Ammon's horn (tissue), 1 donor: ENCODE measurements at regions not wholly inside any gene's neighbourhood (a gene's known extent, or its start where the extent isn't known, plus 50 kb on each side); places are given as distances from the start of the nearest gene placed in this dataset.

ENCODE experiments used
- DNase-seq: peaks from one replicate; pipeline ENCODE4 v3.0.0-alpha.2; 2016; ENCODE audit warnings: low spot score

DNA sequence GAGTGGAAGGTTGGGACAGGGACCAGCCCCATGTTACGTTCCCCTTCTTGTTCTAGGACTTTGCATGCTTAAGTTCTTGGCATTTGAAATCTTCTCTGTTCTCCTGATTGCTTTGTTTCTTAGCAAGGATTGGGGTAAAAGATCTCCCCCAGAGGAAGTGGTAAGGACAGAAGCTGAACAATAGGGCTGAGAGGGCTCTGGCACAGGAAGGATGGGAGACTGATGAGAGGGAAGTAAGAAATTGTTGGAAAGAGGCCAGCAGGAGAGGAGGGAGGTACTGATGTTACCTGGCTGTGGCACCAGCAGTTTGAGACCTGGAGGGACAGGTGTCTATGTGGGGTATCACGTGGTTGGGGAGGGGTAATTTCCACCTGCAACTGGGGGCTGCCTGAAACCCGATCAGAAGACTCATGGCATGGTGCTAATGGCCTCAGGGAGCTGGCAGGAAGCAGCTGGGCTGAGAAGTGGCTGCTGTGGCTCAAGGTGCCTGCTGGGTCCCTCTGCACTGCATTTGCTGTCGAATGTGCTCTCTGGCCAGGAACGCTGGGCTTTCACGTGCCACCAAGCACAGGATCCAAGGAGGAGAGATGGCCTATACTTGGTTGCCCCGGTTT lies 108.4 kb downstream of the LSM3 start:
- no peak for DNase-seq

DNA sequence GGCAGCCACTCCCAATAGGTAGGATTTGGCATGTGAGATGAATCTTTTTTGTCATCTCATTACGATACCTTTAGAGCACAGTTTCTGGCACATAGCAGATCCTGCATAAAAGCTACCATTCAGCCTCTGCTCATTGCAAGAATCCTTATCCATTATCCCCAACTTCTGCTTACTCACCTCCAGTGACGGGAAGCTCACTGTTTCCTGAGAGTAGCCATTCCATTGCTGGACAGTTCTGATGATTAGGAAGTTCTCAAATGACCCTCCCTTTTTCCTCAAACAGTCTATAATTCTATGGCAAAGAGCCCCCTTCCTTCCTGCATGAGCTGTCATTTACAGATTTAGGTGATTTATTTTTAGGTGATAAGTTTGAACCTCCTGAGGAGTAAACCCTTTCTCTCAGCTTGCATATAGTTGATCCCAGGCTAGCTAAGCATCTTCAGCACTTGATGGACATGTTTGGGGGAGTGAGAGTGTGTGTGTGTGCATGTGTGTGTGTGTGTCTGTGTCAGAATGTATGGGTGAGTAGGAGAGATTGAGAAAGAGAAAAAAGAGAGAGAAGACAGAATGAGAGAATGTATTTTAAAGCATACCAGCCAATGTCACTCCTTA lies 109.7 kb downstream of the LSM3 start:
- no peak for DNase-seq

DNA sequence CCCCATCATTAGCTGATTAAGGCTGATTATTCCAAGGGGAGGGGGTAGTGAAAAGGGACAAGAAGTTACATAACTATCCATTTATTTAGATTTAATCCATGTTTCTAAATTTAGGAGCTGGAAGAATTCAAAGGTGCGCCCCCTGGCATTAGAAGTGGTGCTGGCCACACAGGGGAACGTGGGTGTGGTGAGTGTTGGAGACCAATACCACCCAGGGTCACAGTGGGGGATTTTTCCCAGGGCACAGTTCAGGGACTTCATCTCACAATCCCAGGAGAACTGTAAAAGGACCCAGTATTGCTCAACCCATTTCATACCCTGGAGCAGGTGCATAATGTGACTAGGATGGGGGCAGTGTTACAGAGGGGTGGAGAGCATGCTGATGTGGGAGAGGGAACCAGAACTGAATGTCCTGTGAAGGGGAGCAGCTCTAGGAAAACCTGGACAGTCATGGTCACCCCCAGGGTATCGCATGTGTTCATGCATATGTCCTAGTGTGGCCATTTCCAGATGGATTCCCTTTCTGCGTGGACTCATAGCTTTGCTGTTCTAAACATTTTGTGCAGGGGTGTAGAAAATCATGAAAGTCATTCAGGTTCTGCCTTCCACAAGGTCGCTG lies 110.3 kb downstream of the LSM3 start:
- DNase-seq, result no peak

DNA sequence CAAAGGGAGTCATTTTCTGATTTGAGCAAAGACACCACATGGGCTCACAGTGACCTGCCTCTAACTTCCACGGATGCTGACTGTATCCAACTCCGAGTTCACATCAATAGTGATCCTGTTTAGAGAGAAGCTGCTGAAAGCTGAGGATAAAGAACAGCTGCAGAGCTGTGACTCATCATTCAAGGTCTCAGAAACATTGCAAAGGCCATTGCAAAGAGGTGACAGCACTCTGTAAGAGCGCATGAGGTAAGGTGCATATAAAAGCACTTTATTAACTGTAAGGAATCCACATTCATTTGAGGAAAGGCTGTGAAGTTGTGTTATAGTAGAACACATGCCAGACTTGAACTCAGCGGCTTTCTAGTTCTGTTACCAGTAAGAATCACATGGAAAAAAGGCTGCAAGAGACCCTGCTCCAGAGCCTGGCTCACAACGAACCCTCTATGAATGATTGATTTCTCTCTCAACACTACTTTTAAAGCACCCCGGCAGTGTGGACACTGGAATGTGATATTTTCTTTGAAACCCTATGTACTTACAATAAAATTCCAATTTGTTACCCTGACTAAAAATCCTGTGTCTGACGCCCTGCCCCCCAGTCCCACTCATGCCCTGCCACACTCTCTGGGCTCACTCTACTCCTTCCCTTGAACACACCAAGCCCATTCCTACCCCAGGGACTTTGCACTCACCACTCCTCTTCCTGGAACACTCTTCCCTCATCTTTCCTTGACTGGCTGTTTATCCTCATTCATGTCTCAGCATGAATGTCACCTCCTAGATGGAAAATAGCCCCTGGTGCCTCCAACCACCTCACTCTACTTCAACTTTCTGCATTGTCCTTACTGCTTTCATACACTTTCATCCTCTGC lies 111.2 kb downstream of the LSM3 start:
- no peak for DNase-seq

DNA sequence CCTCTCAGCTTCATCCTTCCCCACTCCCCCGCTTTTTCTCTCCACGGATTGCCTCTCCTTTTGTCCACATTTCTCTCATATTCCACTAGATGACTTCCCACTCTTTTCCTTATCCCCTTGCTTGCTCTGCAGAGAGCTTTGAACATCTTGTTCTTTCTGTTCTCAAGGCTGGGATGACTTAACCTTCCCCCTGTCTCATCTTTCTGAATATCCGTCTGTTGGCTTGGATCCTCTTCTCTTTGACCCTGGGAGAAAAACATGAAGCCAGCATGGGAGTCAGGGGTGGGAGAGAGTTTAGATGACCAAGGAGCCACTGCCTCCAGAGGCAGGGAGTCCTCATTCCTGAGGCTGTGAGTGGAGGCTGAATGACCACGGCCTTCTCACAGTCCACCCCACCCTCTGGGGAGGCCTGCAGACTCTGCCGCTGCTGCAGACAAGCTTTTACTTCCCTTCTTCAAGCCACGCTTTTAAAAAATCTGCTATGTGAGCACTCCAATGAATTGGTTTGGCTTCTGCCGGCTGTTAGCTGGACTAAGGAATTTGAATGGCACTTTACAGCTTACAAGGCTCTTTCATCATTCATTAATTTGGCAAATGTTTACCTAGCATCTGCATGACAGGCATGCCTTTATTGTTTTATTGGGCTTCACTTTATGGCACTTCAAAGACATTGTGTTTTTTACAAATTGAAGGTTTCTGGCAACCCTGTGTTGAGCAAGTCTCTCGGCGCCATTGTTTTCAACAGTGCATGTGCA lies 111.6 kb upstream of the SLC6A6 start:
- DNase-seq, result no peak

DNA sequence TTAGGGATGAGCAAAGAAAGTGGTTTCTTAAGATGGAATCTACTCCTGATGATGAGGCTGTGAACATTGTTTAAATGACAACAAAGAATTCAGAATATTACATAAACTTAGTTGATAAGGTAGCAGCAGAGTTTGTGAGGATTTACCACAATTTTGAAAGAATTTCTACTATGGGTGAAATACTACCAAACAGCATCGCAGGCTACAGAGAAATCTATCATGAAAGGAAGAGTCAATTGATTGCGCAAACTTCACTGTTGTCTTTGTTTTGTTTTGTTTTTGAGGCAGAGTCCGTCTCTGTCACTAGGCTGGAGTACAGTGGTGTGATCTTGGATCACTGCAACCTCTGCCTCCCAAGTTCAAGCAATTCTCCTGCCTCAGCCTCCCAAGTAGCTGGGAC lies 107.4 kb upstream of the SLC6A6 start:
- no peak for DNase-seq

DNA sequence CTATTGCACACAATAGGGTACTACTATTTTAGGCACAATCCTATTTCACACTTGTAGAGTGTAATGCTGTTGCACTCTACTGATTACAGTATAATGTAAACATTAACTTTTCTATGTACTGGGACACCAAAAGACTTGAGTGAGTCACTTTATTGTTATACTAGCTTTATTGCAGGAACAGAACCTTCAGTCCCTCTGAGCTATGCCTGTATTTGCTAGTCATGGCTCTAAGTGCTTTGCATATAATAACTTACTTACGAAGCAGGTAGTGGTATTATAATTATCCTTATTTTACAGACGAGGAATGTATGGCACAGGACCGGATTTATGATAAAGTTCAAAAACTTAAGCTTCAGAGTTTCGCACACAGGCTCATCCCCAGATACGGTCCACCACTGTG lies 106.6 kb upstream of the SLC6A6 start:
- no peak for DNase-seq

DNA sequence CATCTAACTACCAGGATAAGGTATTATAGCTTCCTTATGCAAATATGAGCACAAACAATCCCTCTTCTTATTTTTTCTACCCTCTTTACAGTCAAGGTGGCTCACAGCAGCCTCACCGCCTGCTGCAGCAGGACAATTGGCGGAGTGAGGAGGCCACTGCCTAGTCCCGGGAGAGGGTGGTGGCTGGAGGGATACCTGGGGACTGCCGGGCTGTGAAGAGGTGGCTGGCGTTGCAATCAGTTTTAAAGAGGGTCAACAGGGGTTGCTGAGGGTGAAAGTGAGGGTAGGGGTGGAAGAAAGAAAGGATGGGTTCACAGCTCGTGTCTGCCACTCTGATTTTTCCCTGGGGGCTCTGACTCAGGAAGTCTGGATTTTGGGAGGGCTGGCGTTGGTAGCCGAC lies 105.1 kb upstream of the SLC6A6 start:
- no peak for DNase-seq

DNA sequence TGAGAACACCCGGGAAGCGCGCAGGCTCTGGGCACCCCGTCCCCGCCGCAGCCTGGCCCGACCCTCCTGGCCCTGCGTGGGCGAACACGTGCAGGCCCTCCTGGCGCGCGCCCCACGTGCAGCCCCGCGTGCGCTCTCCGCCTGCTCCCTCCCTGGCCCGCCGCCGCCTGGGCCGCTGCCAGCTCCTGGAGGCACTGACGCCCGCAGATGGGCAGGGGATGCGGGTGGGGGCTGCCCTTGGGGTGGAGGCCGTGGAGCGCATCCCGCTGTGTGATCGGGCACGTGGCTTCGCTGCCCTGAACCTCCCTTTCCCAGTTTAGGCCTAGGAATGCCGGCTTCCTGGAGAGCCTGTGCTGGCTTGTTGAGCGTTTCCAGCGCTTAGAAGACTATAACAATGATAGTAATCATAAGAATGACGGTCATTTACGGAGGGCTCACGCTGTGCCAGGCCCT lies 104.6 kb upstream of the SLC6A6 start:
- DNase-seq, result peak; percentile 50

DNA sequence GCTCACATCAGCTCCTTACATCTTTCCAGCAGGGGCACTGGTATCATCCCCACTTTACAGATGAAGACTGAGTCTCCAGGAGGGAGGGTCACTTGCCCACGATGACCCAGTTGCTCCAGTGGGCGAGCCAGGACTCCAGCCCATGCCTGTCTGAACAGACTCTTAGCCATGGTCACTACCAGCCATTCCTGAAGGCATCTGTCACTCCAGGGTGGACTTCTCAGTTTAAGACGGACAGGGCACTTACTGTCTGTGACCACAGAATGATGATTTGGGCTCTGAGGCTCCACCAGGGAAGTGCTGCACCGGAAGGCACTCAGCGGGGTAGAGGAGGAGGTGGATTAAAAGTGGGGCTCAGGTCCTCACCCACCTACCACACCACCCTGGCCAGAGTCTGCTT lies 104.0 kb upstream of the SLC6A6 start:
- no peak for DNase-seq

DNA sequence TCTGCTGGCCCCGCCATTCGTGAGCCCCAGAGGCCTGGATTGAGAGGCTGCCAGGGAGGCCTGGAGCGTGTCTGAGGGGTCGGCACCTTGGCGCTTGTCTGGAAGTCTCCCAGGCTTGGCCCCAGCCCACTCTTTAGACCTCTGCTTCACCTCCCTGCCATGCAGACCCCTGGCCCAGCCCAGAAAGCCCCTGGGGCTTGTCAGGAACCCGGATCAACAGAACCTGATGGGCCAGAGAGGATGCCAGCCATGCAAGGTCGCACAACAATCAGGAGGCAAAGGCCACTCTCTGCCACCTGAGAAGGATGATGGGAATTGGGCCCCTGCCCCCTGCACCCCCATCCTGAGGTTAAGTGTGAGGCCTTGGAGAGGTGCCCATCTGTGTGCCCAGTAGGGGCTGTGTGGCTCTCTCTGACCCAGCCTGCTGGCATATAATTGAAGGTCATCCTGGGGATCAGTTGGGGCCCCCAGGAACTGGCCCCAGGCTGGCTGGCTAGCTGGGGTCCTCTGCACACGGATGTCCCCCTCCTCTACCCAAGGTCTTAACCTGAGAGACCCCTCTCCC lies 103.3 kb upstream of the SLC6A6 start:
- no peak for DNase-seq

DNA sequence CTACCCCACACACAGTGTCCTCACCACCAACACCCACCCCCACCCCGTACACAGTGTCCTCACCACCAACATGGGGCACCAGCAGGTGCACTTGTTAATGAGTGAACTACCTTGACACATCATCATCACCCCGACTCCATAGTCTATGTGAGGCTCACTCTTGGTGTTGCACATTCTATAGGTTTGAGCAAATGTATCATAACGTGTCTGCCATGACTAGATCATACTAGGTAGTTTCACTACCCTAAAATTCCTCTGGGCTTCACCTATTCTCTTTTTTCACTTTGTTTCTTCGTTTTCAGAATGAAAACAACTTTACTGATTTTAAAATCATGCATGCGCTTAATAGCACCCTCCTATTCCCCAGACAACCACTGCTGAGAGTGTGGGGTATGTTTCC lies 102.6 kb upstream of the SLC6A6 start:
- no peak for DNase-seq

DNA sequence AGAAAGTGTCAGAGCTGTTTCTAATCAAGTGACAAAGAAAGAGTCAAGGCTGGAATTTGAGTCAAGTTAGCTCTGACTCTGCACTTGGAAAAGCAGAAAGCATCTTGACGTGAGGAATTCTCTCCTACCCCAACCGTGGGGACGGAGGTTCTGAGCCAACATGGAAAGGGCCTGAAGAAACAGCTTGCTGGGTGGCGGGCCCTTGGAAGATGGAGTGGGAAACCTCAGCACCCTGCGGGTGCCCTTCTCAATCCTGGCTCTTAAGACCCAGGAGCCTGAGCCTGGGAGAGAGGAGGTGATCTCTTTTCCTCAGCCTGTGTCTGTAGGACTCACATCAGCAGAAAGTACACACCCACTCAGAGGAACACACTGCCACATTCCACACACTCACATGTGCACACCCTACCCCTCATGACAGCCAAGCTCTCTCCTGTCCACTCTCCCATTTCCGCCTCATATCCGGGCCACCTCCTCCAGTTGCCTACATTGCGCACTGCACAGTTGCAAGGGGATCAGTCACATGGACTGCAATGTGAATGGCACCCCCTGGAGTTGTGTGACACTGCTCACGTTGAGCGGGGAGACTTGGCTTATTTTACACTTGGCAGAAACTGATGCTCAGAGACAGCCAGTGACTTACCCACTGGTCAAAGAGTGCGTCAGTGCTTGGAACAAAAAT lies 101.5 kb upstream of the SLC6A6 start:
- DNase-seq, result no peak

DNA sequence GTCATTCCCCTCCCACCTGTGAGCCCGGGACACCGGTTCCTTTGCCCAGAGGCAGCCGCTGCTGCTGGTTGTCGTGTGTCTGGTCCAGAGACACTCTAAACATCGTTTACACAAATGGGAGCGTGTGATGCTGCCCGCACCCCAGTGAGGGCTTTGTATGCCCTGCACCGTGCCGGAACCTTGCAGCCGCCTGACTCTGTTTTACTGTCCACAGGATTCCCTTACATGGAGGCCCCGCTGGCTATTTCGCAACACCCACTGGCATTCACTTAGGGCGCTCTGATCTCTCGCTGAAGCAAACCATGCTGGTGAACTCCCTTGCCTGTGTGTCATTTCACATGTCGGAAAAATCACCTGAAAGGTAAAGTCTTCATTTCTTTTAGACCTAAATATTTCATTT lies 100.8 kb upstream of the SLC6A6 start:
- no peak for DNase-seq

DNA sequence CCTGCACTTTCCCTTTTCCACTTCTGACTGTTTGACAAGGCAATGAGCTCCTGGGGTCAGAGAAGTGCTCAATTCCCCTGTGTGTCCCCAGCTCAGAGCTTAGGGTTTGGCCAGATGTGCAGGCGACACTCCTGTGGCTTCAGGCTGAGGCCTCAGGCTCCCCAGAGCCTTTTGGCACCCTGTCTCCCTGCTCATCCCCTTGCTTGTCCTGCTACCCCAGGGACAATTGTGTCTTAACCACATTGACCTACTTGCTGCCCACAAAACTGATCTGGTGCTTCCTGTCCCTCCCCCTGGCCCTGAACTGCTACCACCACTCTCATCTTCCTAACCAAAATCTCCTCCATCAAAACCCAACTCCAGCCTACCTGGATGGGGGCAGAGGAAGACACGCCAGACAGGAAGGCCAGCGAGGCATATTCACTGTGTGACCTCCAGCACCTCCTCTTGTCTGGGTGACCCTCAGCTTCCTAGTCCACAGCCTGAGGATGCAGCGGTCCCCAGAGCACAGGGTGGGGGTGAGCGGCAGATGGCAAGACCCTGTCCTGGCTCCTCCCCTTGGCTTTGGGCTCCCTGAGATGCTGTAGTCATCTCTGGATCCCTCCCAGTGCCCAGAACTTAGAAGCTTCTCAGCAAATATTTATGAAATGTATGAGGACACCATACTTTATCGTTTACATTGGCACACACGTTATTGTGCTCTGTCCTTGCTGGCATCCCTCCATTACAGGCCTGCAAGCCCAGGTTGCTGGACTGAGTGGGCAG lies 98.9 kb upstream of the SLC6A6 start:
- DNase-seq, result no peak

DNA sequence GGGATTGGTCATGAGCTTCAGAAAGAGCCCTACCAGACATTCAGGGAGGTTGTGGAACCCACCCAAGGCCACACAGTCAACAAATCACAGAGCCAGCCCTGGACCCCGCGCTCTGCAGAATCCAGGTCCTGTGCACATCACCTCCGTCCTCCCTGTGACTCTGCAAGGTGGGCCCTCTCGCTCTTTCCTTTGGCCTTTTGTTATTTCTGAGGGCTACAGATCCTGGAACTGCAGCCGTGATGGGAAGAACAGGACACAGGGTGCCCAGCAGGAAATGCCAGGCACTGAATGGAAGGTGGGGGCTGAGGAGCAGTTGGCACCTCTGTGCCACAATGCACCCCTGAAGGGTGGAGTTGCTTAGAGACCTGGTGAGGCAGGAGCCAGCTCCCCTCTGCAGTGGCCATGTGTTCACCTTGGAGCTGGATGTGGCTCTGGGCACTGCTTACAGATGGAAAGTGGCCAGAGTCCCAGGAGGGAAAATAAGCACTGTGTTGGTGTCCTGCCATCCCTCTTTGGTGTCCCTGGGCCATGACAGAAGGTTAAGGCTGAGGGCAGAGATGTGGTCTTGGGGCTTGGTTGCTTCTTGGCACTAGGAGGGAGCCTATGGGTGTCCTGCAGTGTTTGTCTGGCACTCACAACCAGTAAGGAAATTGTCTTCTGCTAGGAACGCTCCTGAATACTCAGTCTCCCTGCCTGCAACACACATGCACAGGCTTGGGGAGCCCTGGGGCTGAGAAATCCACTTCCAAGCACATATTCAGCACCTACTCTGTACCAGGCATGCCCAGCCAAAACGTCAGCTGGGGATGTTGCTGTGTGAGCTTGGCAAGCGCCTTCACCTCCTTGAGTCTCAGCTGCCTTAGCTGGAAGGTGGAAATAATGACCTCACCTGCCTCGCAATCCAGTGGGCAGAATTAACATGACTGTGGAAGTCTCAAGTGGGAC lies 98.0 kb upstream of the SLC6A6 start:
- DNase-seq, result no peak

DNA sequence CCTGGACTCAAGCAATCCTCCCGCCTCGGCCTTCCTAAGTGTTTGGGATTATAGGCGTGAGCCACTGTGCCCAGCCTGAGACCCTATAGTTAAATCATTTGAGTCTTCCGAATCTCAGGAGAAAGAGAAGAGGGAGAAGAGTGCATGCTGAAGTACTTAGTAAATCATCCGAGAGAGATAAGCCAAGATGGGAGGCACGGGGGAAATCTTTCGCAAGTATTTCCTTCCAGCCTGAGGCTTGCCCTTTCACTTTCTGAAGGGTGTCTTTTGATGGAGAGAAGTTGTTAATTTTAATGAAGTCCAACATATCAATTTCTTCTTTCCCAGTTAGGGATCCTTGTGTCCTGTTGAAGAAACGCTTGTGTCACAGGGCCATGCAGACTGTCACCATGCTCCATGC lies 97.1 kb upstream of the SLC6A6 start:
- no peak for DNase-seq

DNA sequence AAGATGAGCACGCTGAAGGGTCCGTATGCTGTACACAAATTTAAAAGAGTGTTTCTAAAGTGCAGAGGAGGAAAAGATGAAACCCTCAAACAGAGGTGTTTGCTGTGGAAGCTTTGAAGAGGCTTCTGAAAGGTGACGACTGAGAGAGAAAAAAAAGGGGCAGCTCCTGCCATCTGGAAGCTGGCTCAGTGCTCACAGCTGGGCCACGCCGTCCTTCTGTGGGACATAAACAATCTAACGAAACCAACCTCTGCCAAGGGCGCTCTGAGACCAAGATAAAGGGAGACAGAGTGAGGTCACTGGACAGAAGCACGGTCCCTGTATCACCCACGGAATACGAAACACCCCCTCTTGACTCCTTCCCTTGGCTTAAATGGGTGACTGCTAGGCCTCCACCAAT lies 96.3 kb upstream of the SLC6A6 start:
- no peak for DNase-seq

DNA sequence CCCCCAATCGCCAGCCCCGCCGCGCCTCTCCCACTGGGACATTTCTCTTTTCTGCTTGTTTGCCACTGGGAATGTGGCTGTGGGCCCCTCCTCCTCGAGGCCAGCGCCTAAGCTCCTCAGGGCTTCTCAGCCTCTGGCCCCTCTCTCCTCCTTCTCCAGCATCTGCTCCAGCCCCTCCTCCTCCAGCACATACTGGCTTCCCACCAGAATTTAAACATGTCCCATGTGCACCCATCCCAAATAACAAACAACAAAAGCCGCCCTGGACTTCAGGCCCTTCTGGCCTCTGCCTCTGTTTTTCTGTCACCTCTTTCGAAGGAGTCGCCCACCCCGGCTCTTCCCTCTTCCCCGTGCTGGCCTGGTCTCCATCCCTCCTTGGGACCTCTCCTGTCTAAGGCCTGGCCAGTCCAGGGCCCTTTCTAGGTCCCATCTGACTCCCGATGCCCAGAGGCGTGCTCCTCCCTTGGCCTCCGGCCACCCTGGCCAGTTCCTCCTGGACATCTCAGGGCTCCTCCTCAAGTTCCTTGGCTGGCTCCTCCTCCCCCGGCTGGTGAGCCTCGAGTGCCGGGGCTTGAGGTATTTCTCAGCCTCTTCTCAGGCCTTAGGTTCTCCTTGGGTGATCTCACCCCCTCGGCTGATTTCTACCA lies 94.6 kb upstream of the SLC6A6 start:
- no peak for DNase-seq
